ENCODE measurements at regions not wholly inside any gene's neighbourhood (a gene's known extent, or its start where the extent isn't known, plus 50 kb on each side); places are given as distances from the start of the nearest gene placed in this dataset.
A peak's percentile ranks its signal among the peaks of the same experiment; 100 is the strongest.

DNA sequence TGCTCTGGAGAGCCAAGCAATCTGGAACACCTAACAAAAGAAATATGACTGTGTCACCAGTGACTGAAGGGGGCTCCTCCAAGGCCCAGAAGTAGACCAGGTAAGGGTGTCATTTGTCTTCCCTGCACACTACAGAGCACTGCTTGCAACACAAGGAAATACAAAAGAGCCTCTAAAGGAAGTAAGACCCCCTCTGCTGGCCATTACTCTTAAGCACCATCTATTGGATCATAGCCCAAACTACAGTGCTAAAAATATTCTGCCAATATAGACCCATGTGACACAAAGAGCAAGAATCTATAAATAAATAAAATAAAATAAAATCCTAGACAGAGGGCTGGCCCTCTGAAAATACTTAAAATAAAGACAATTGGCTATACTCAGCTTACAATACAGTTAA, 528.7 kb downstream of the TMA16 start:
- DNase-seq (ENCODE audit: low read depth in 1 of 2, low spot score in 2 of 2) (peak in 1 of 2 experiments; percentile 44), FAIRE-seq (no peak)
- no peak overlapping the region for H2BK120ac ChIP-seq (replicated peaks; ENCODE audit: low read depth, low read length)
- H2BK20ac ChIP-seq (ENCODE audit: low read length), result no peak overlapping the region
- H3K4me2 ChIP-seq (ENCODE audit: insufficient read depth in 1 of 2, low read depth in 2 of 2, low read length in 2 of 2), result no peak overlapping the region
- no peaks in the 10 kb centered on the region for H3K23me2 ChIP-seq (ENCODE audit: low read depth, low read length)
- H2AFZ ChIP-seq (ENCODE audit: low read length), result peak overlapping the region; percentile 91
- H4K5ac ChIP-seq (ENCODE audit: insufficient read length, low read depth, low read length), result no peak overlapping the region
- H4K91ac ChIP-seq (replicated peaks; ENCODE audit: insufficient read length, low read length), result no peak overlapping the region
- no peak overlapping the region for H3K14ac ChIP-seq (ENCODE audit: insufficient read length)
- H3K4ac ChIP-seq (replicated peaks; ENCODE audit: insufficient read length, low read depth, low read length), result no peak overlapping the region
- no peak overlapping the region for H3K27ac ChIP-seq (ENCODE audit: low read depth, low read length)
- TF ChIP-seq JUN (IDR thresholded peaks at IDR 0.05; ENCODE audit: low read depth, low read length) (no peak), TCF12 (IDR thresholded peaks at IDR 0.05; ENCODE audit: low read depth, low read length) (no peak), CBX8 (IDR thresholded peaks at IDR 0.05; ENCODE audit: borderline replicate concordance, low read depth, low read length) (no peak), CTCF (IDR thresholded peaks at IDR 0.05; ENCODE audit: control extremely low read depth in 1 of 3, insufficient read depth in 1 of 3, low read depth in 1 of 3, low read length in 3 of 3) (peak in 2 of 3 experiments; percentile 43 to 60; a peak in 3 of 4 replicates), RAD21 (IDR thresholded peaks at IDR 0.05 in 1 of 2, conservative IDR thresholded peaks at IDR 0.05 in 1 of 2; ENCODE audit: low read depth in 2 of 2, low read length in 2 of 2) (peak; percentile 36 to 47; a peak in 3 of 4 replicates)
- H3K79me1 ChIP-seq (ENCODE audit: low read depth, low read length), result no peaks in the 10 kb centered on the region
- no peaks in the 10 kb centered on the region for H3K36me3 ChIP-seq (ENCODE audit: control insufficient read depth in 2 of 4, insufficient read depth in 4 of 4, low read length in 3 of 4)
- H3K56ac ChIP-seq (replicated peaks; ENCODE audit: insufficient read length, low read depth, low read length), result no peak overlapping the region
- no peaks in the 10 kb centered on the region for H3K9me3 ChIP-seq (ENCODE audit: insufficient read depth in 2 of 2, low read depth in 1 of 2, low read length in 1 of 2)
- CTCF ChIA-PET (ENCODE audit: partially characterized antibody), result interaction anchor here (0.6 to 4.9 kb wide), 14 partner anchors 9 to 709 kb away, joined by 3 to 28 read pairs (median 3); no protein-coding TSS in a partner anchor
- peaks cover 0 to 2% (median under 1%) of the 10 kb centered on the region in 4 experiments; a peak in 2 of 7 replicates for H3K4me1 ChIP-seq (replicated peaks in 1 of 4; ENCODE audit: control insufficient read depth in 3 of 4, insufficient read depth in 4 of 4, low read length in 3 of 4)
- no peak overlapping the region for H3K23ac ChIP-seq (ENCODE audit: insufficient read length)
- no peak overlapping the region for H2AK5ac ChIP-seq (ENCODE audit: low read depth, low read length)
- H3K18ac ChIP-seq (ENCODE audit: extremely low read depth, low read length), result peak overlapping the region; percentile 75; the same call in 1 of the 2 replicates
- H3K4me3 ChIP-seq (ENCODE audit: extremely low read depth in 1 of 4, insufficient read depth in 2 of 4, low read depth in 3 of 4, low read length in 4 of 4), result no peak overlapping the region
- no peaks in the 10 kb centered on the region for H3K27me3 ChIP-seq (replicated peaks in 1 of 4; ENCODE audit: control insufficient read depth in 3 of 4, extremely low read depth in 1 of 4, insufficient read depth in 3 of 4, low read length in 3 of 4)
- POLR2A ChIA-PET (ENCODE audit: partially characterized antibody), result no interaction called here
- H4K8ac ChIP-seq (ENCODE audit: extremely low read depth, insufficient read depth, low read length), result no peak overlapping the region
- no peaks in the 10 kb centered on the region for H4K20me1 ChIP-seq (replicated peaks in 1 of 2; ENCODE audit: control insufficient read depth in 1 of 2, insufficient read depth in 2 of 2, low read length in 2 of 2)
- H3K79me2 ChIP-seq (ENCODE audit: control insufficient read depth in 1 of 2, insufficient read depth in 2 of 2, low read length in 2 of 2), result no peaks in the 10 kb centered on the region
- no peak overlapping the region for H2BK5ac ChIP-seq (ENCODE audit: low read depth, low read length)
- H2BK12ac ChIP-seq (ENCODE audit: low read depth, low read length), result no peak overlapping the region; the same call in 1 of the 2 replicates
- H3K9ac ChIP-seq (replicated peaks in 1 of 4; ENCODE audit: extremely low read depth in 1 of 4, low read depth in 3 of 4, low read length in 3 of 4), result no peak overlapping the region
- H2BK15ac ChIP-seq (ENCODE audit: low read length), result no peak overlapping the region

Measured in H1 (cell line).